ENCODE measurements at regions not wholly inside any gene's neighbourhood (a gene's known extent, or its start where the extent isn't known, plus 50 kb on each side); places are given as distances from the start of the nearest gene placed in this dataset.
"Not testable (repeated sequence)": the region's sequence is repeated elsewhere in the genome, so short reads cannot be mapped to it uniquely, and the experiment has no call there.

GRCh38 chr2:210961249-210961648, 404.9 kb downstream of the CPS1 start:
- DNase-seq (ENCODE audit: low read depth) = no peak

- no peak for DNase-seq (ENCODE audit: low read depth)
Measured at GRCh38 chr2:210963386-210963785, 407.0 kb downstream of the CPS1 start.

- no peak for DNase-seq (ENCODE audit: low read depth)
Measured at GRCh38 chr2:210964141-210964764, 407.9 kb downstream of the CPS1 start.

- DNase-seq (ENCODE audit: low read depth) = no peak
Measured at GRCh38 chr2:210965472-210965871, 409.1 kb downstream of the CPS1 start.

- no peak for DNase-seq (ENCODE audit: low read depth)
Measured at GRCh38 chr2:210966330-210966729, 409.9 kb downstream of the CPS1 start.

- DNase-seq (ENCODE audit: low read depth) = no peak
Measured at GRCh38 chr2:210971431-210971830, 415.0 kb downstream of the CPS1 start.

- not testable (repeated sequence) for DNase-seq (ENCODE audit: low read depth)
Measured at GRCh38 chr2:210986806-210987205, 430.4 kb downstream of the CPS1 start.

GRCh38 chr2:210991107-210991506, 434.7 kb downstream of the CPS1 start:
- no peak for DNase-seq (ENCODE audit: low read depth)

- no peak for DNase-seq (ENCODE audit: low read depth)
Measured at GRCh38 chr2:210994104-210994503, 437.7 kb downstream of the CPS1 start.

GRCh38 chr2:210997373-210997772, 441.0 kb downstream of the CPS1 start:
- DNase-seq (ENCODE audit: low read depth) = no peak

- DNase-seq (ENCODE audit: low read depth) = no peak
Measured at GRCh38 chr2:210998334-210998733, 441.9 kb downstream of the CPS1 start.

GRCh38 chr2:211014376-211014775, 458.0 kb downstream of the CPS1 start:
- no peak for DNase-seq (ENCODE audit: low read depth)

- DNase-seq (ENCODE audit: low read depth) = no peak
Measured at GRCh38 chr2:211014906-211015305, 458.5 kb downstream of the CPS1 start.

- not testable (repeated sequence) for DNase-seq (ENCODE audit: low read depth)
Measured at GRCh38 chr2:211025089-211025488, 468.7 kb downstream of the CPS1 start.

GRCh38 chr2:211026109-211026508, 469.7 kb downstream of the CPS1 start:
- no peak for DNase-seq (ENCODE audit: low read depth)

GRCh38 chr2:211027976-211028375, 471.6 kb downstream of the CPS1 start:
- no peak for DNase-seq (ENCODE audit: low read depth)

- no peak for DNase-seq (ENCODE audit: low read depth)
Measured at GRCh38 chr2:211033765-211034164, 477.4 kb downstream of the CPS1 start.

- DNase-seq (ENCODE audit: low read depth) = no peak
Measured at GRCh38 chr2:211035548-211036185, 479.3 kb downstream of the CPS1 start.

GRCh38 chr2:211045025-211045424, 488.6 kb downstream of the CPS1 start:
- no peak for DNase-seq (ENCODE audit: low read depth)

- no peak for DNase-seq (ENCODE audit: low read depth)
Measured at GRCh38 chr2:211049321-211050018, 493.1 kb downstream of the CPS1 start.

- no peak for DNase-seq (ENCODE audit: low read depth)
Measured at GRCh38 chr2:211055438-211055837, 499.0 kb downstream of the CPS1 start.

GRCh38 chr2:211061612-211062296, 505.4 kb downstream of the CPS1 start:
- DNase-seq (ENCODE audit: low read depth) = no peak

- no peak for DNase-seq (ENCODE audit: low read depth)
Measured at GRCh38 chr2:211062297-211062612, 505.9 kb downstream of the CPS1 start.

All from stimulated activated CD8-positive, alpha-beta memory T cell treated with anti-CD3 and anti-CD28 coated beads, Interleukin-7, amount 100 ng/mL, for 24 hours (primary cell).